ENCODE measurements at regions not wholly inside any gene's neighbourhood (a gene's known extent, or its start where the extent isn't known, plus 50 kb on each side); places are given as distances from the start of the nearest gene placed in this dataset.

DNA sequence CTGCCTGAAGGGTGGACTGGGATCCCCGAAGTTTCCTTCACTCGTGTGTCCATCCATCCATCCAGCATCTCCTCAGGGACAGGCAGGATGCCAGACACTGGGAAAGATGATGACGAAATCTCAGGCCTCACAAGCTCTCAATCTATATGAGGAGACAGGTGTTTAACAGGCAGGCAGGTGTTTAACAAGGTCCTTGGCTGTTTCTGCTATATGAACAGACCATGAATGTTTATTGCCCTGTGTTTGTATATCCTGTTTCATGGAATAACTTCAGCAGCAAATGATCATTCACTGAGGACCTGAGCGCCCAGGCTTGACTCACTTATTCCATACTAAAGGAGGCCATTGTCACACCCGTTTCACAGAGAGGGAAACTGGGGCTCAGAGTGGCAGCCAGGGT lies 685.8 kb upstream of the HS6ST1 start:
- intact Hi-C loops (cut with DNase I), result no loop called here
- ATAC-seq (no peak), DNase-seq (no peak)
- Histone ChIP-seq H3K4me3 (no peak overlapping the region), H3K4me1 (no peaks in the 10 kb centered on the region), H3K27me3 (no peaks in the 10 kb centered on the region), H3K36me3 (no peaks in the 10 kb centered on the region), H3K27ac (no peak overlapping the region), H3K9me3 (no peaks in the 10 kb centered on the region)
- TF ChIP-seq, protein P1, sequence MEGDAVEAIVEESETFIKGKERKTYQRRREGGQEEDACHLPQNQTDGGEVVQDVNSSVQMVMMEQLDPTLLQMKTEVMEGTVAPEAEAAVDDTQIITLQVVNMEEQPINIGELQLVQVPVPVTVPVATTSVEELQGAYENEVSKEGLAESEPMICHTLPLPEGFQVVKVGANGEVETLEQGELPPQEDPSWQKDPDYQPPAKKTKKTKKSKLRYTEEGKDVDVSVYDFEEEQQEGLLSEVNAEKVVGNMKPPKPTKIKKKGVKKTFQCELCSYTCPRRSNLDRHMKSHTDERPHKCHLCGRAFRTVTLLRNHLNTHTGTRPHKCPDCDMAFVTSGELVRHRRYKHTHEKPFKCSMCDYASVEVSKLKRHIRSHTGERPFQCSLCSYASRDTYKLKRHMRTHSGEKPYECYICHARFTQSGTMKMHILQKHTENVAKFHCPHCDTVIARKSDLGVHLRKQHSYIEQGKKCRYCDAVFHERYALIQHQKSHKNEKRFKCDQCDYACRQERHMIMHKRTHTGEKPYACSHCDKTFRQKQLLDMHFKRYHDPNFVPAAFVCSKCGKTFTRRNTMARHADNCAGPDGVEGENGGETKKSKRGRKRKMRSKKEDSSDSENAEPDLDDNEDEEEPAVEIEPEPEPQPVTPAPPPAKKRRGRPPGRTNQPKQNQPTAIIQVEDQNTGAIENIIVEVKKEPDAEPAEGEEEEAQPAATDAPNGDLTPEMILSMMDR (IDR thresholded peaks at IDR 0.05), result no peak

- TF ChIP-seq, protein P1 (IDR thresholded peaks at IDR 0.05), result no peak
- intact Hi-C loops (cut with DNase I), result no loop called here
- no peak overlapping the region for H3K27ac ChIP-seq
Measured at GRCh38 chr2:129004940-129005490, 686.3 kb upstream of the HS6ST1 start.

GRCh38 chr2:129006135-129006886 lies 687.6 kb upstream of the HS6ST1 start:
- H3K36me3 ChIP-seq, result no peaks in the 10 kb centered on the region
- no peak overlapping the region for H3K27ac ChIP-seq
- DNase-seq (no peak), ATAC-seq (no peak)
- TF ChIP-seq, protein P1 (IDR thresholded peaks at IDR 0.05), result no peak
- intact Hi-C loops (cut with DNase I), result no loop called here
- H3K4me3 ChIP-seq, result no peak overlapping the region
- no peaks in the 10 kb centered on the region for H3K27me3 ChIP-seq
- H3K4me1 ChIP-seq, result no peaks in the 10 kb centered on the region
- no peaks in the 10 kb centered on the region for H3K9me3 ChIP-seq

More at GRCh38 chr2:129004940-129005490, 686.3 kb upstream of the HS6ST1 start:
- DNase-seq, result no peak
- Histone ChIP-seq H3K27me3 (no peaks in the 10 kb centered on the region), H3K36me3 (no peaks in the 10 kb centered on the region), H3K9me3 (no peaks in the 10 kb centered on the region), H3K4me3 (no peak overlapping the region), H3K4me1 (no peaks in the 10 kb centered on the region)
- no peak for ATAC-seq

- no peaks in the 10 kb centered on the region for H3K4me1 ChIP-seq
- H3K4me3 ChIP-seq, result no peak overlapping the region
- H3K36me3 ChIP-seq, result no peaks in the 10 kb centered on the region
- intact Hi-C loops (cut with DNase I), result no loop called here
- TF ChIP-seq, protein P1 (IDR thresholded peaks at IDR 0.05), result no peak
- DNase-seq, result no peak
- H3K27ac ChIP-seq, result no peak overlapping the region
- ATAC-seq, result no peak
- no peaks in the 10 kb centered on the region for H3K9me3 ChIP-seq
- no peaks in the 10 kb centered on the region for H3K27me3 ChIP-seq
Measured at GRCh38 chr2:129006901-129007300, 688.2 kb upstream of the HS6ST1 start.

- ATAC-seq, result no peak
- no peaks in the 10 kb centered on the region for H3K4me1 ChIP-seq
- H3K9me3 ChIP-seq, result no peaks in the 10 kb centered on the region
- TF ChIP-seq, protein P1 (IDR thresholded peaks at IDR 0.05), result no peak
- H3K27me3 ChIP-seq, result no peaks in the 10 kb centered on the region
- DNase-seq, result no peak
- no peak overlapping the region for H3K27ac ChIP-seq
- intact Hi-C loops (cut with DNase I), result no loop called here
- H3K4me3 ChIP-seq, result no peak overlapping the region
- no peaks in the 10 kb centered on the region for H3K36me3 ChIP-seq
Measured at GRCh38 chr2:129008055-129008880, 689.6 kb upstream of the HS6ST1 start.
